Transverse colon (tissue), 4 donors: ENCODE measurements at regions not wholly inside any gene's neighbourhood (a gene's known extent, or its start where the extent isn't known, plus 50 kb on each side); places are given as distances from the start of the nearest gene placed in this dataset.

Experiments
- DNase-seq: peaks from one replicate; pipeline ENCODE4 v3.0.0-alpha.2; 2019
- H3K27ac ChIP-seq, 4 donors: fragments of 200-600 bp; sonication (generic); 2 replicates each; pipeline ENCODE4 v1.5.1; 2016 to 2018; ENCODE audit warnings: inconsistent platforms in 4 of 4
- H3K27me3 ChIP-seq: fragments of 200-600 bp; sonication (generic); 2 replicates; pipeline ENCODE4 v1.5.1; 2017; ENCODE audit warnings: inconsistent platforms
- H3K36me3 ChIP-seq, 4 donors: fragments of 200-600 bp; sonication (generic); 2 replicates each; pipeline ENCODE4 v1.5.1; 2017 to 2019; ENCODE audit warnings: inconsistent platforms in 4 of 4
- H3K4me1 ChIP-seq, 4 donors: fragments of 200-600 bp; sonication (generic); 2 replicates each; pipeline ENCODE4 v1.5.1; 2017 to 2020; ENCODE audit warnings: inconsistent platforms in 4 of 4
- H3K4me3 ChIP-seq, 4 donors: fragments of 200-600 bp; sonication (generic); 1 replicate in 1 of 4; 2 replicates in 3 of 4; pipeline versions ENCODE4 v1.5.1 to v1.6.1; 2017 to 2019; ENCODE audit warnings: inconsistent platforms in 4 of 4
- H3K9me3 ChIP-seq, 2 donors: fragments of 200-600 bp; sonication (generic); 2 replicates each; pipeline ENCODE4 v1.5.1; 2017 to 2019; ENCODE audit warnings: inconsistent platforms in 2 of 2
- EP300 ChIP-seq: sonication (generic); formaldehyde crosslinking; IDR thresholded peaks from one replicate; pipeline ENCODE4 v1.6.1; 2017; ENCODE audit warnings: antibody characterized with exemption, low read depth
- POLR2A ChIP-seq: fragments of 450-650 bp; IDR thresholded peaks from one replicate; pipeline ENCODE4 v1.6.1; 2016; ENCODE audit warnings: antibody characterized with exemption, mild to moderate bottlenecking, moderate library complexity
- POLR2AphosphoS5 ChIP-seq, 3 donors: sonication (generic); formaldehyde crosslinking; IDR thresholded peaks; one replicate each; pipeline ENCODE4 v1.6.1; 2016; ENCODE audit warnings: antibody characterized with exemption in 3 of 3
- WGBS, 2 donors: methylation state at CpG; one replicate each; pipeline ENCODE4 v1.1.5; 2018; ENCODE audit warnings: low coverage in 1 of 2; 5-methylcytosine and 5-hydroxymethylcytosine counted together
- in situ Hi-C, 4 donors: fragments of 200-750 bp; cut with MboI; loops; one replicate each; pipeline versions ENCODE4 v1.15.0 to v1.15.1; 2017; ENCODE audit warnings: low sequenced_read_pairs in 3 of 4, low pct_ligation_motif_present in 1 of 4, low pct_unique_long_range_greater_than_20kb in 1 of 4
- intact Hi-C: fragments of 100-400 bp; cut with DNase I; formaldehyde crosslinking; loops from one replicate; pipeline ENCODE4 v1.15.1; 2023; ENCODE audit warnings: low total_unique reads
- TF ChIP-seq, protein P1 (sequence below), 5 experiments: fragments of 200-600 bp in 3 of 5; fragments of 450-650 bp in 2 of 5; sonication (generic) in 3 of 5; IDR thresholded peaks; 1 replicate in 2 of 5; 2 replicates in 3 of 5; pipeline ENCODE4 v1.5.1; 2016 to 2017; ENCODE audit warnings: antibody characterized with exemption in 5 of 5, inconsistent platforms in 3 of 5, mild to moderate bottlenecking in 2 of 5, moderate library complexity in 1 of 5

DNA sequence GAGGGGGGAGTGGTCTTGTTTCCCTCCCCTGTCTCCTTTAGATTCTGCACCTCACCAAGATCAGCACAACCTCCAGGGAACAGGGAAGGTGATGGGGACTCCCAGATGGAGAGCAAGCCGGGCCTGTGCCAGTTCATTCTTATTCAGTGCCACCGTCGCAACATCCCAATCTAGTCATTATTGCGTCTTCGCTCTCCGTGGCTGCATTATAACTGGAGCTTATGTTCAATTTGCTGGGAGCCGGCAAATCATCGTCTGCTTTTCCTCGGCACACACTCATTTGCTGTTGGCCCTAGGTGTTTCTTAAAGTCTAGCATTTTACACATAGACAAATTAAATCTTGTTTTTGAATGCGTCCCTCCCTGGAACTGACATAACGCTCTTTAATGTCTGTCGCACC, 1269.7 kb downstream of the BRD1 start:
- intact Hi-C loops (no loop called here), in situ Hi-C loops (no loop called here)
- DNase-seq: no peak
- H3K9me3 ChIP-seq: no peaks in the 10 kb centered on the region
- H3K27ac ChIP-seq: no peak overlapping the region
- no peak overlapping the region for H3K4me3 ChIP-seq
- no peaks in the 10 kb centered on the region for H3K36me3 ChIP-seq
- WGBS, 2 donors: 95% methylated on average over 12 of the region's 12 CpGs; no CpG with 5 or more reads in 1 of the 2 donors
- H3K4me1 ChIP-seq: no peaks in the 10 kb centered on the region
- no peak for TF ChIP-seq POLR2AphosphoS5 (IDR thresholded peaks at IDR 0.05)
- no peaks in the 10 kb centered on the region for H3K27me3 ChIP-seq

DNA sequence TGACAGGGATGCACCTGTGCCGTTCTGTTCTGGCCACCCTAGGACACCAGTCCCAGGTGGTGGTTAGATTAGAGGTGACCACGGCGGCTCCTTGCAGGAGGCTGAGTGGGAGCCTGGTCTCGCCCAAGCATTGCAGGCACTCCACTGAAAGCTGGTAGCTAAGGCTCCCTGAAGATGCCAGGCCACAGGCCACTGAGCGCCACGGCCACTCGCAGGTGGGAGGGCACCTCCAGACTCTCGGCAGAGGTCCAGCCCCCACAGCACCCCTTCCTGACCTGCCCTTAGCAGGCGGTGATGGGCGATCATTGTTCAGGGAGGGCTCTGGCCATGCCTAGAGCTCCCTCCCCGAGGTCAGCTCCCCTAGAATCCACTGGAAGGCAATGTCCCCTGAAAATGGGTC, 1270.2 kb downstream of the BRD1 start:
- no peaks in the 10 kb centered on the region for H3K9me3 ChIP-seq
- no peak overlapping the region for H3K27ac ChIP-seq
- 93% methylated on average over 11 of the region's 11 CpGs; no CpG with 5 or more reads in 1 of the 2 donors for WGBS, 2 donors
- DNase-seq: no peak
- H3K27me3 ChIP-seq: no peaks in the 10 kb centered on the region
- no peaks in the 10 kb centered on the region for H3K4me1 ChIP-seq
- intact Hi-C loops (no loop called here), in situ Hi-C loops (no loop called here)
- no peak overlapping the region for H3K4me3 ChIP-seq
- H3K36me3 ChIP-seq: no peaks in the 10 kb centered on the region
- TF ChIP-seq, protein P1, sequence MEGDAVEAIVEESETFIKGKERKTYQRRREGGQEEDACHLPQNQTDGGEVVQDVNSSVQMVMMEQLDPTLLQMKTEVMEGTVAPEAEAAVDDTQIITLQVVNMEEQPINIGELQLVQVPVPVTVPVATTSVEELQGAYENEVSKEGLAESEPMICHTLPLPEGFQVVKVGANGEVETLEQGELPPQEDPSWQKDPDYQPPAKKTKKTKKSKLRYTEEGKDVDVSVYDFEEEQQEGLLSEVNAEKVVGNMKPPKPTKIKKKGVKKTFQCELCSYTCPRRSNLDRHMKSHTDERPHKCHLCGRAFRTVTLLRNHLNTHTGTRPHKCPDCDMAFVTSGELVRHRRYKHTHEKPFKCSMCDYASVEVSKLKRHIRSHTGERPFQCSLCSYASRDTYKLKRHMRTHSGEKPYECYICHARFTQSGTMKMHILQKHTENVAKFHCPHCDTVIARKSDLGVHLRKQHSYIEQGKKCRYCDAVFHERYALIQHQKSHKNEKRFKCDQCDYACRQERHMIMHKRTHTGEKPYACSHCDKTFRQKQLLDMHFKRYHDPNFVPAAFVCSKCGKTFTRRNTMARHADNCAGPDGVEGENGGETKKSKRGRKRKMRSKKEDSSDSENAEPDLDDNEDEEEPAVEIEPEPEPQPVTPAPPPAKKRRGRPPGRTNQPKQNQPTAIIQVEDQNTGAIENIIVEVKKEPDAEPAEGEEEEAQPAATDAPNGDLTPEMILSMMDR (IDR thresholded peaks at IDR 0.05): no peak
- TF ChIP-seq POLR2AphosphoS5 (IDR thresholded peaks at IDR 0.05) (no peak), POLR2A (no peak), EP300 (no peak)

DNA sequence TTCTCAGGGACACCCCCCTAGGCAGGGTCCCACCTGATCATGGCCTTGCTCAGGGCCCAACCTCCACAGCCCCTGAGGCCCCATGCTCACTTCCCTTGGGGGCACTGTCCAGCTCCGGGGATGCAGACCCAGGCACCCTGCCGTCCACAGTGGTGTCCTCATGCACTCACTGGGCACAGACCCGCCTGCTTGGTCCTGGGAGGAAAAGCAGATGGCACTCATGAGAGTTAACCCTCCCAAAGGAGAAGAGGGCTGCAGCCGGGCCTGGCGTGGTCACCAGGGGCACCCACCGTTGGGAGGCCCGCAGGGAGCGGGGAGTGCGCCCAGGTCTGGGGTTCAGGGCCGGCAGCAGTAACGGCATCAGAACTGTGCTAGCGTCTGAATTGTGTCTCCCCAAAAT, 1270.9 kb downstream of the BRD1 start:
- no peak overlapping the region for H3K27ac ChIP-seq
- in situ Hi-C loops: no loop called here
- no peak for DNase-seq
- intact Hi-C loops: no loop called here
- H3K27me3 ChIP-seq: no peaks in the 10 kb centered on the region
- no peak for TF ChIP-seq POLR2A
- TF ChIP-seq EP300: no peak
- TF ChIP-seq, protein P1 (IDR thresholded peaks at IDR 0.05): no peak
- TF ChIP-seq POLR2AphosphoS5 (IDR thresholded peaks at IDR 0.05): no peak
- no peaks in the 10 kb centered on the region for H3K36me3 ChIP-seq
- H3K9me3 ChIP-seq: no peaks in the 10 kb centered on the region
- H3K4me1 ChIP-seq: no peaks in the 10 kb centered on the region
- 93% methylated on average over 11 of the region's 12 CpGs; no CpG with 5 or more reads in 1 of the 2 donors for WGBS, 2 donors
- no peak overlapping the region for H3K4me3 ChIP-seq

DNA sequence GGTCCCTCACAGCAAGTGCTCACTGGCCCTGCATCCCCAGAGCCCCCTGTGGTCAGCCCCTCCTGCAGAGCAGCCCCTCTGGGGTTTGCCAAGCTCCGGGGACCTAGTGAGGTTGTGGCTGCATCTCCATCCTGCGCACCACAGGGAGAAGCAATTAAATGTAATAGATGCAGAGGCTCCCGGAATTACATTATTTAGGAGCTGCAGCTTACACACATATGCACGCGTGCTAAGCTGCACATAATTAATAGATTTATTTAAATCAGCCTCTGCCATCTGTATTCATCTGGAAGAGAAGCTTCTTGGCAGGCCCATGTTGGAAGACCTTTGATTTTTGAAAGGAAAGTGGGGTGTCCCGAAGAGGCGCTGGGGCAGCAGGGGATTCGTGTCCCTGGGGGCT, 1271.5 kb downstream of the BRD1 start:
- Histone ChIP-seq H3K27me3 (no peaks in the 10 kb centered on the region), H3K36me3 (no peaks in the 10 kb centered on the region), H3K9me3 (no peaks in the 10 kb centered on the region), H3K4me3 (no peak overlapping the region), H3K27ac (no peak overlapping the region), H3K4me1 (no peaks in the 10 kb centered on the region)
- WGBS, 2 donors: 69% methylated on average over 8 of the region's 8 CpGs; no CpG with 5 or more reads in 1 of the 2 donors
- TF ChIP-seq POLR2A (no peak), EP300 (no peak), POLR2AphosphoS5 (IDR thresholded peaks at IDR 0.05) (no peak)
- TF ChIP-seq, protein P1 (IDR thresholded peaks at IDR 0.05): no peak
- in situ Hi-C loops (no loop called here), intact Hi-C loops (no loop called here)
- no peak for DNase-seq

DNA sequence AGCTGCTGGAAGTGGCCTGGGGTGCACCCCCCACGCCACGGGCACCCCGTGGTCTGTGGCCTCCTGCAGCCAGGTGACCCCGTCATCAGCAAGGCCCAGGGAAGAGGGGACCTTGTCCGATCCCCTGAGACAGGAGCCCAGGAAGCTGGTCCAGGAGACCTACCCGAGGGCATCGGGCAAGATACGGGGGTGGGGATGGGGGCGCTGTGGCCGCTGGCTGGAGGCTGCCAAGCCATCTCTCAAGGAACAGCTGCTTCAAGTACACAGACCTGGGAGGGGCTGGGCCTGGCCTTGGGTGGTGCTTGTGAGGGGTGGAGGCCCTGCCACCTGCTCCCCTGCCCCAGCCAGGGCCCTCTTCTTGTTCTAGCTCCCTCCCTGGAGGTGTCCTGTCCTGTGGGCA, 1272.1 kb downstream of the BRD1 start:
- WGBS, 2 donors: 68% methylated on average over 10 of the region's 10 CpGs; no CpG with 5 or more reads in 1 of the 2 donors
- in situ Hi-C loops (no loop called here), intact Hi-C loops (no loop called here)
- Histone ChIP-seq H3K9me3 (no peaks in the 10 kb centered on the region), H3K27ac (no peak overlapping the region), H3K4me1 (no peaks in the 10 kb centered on the region), H3K36me3 (no peaks in the 10 kb centered on the region), H3K4me3 (no peak overlapping the region), H3K27me3 (no peaks in the 10 kb centered on the region)
- no peak for TF ChIP-seq POLR2AphosphoS5 (IDR thresholded peaks at IDR 0.05)
- no peak for DNase-seq
